ENCODE measurements at regions not wholly inside any gene's neighbourhood (a gene's known extent, or its start where the extent isn't known, plus 50 kb on each side); places are given as distances from the start of the nearest gene placed in this dataset.
A peak's percentile ranks its signal among the peaks of the same experiment; 100 is the strongest.

GRCh38 chr1:244230470-244230869 lies 179.4 kb downstream of the ZBTB18 start:
- Histone ChIP-seq H3K23ac (ENCODE audit: low read length in 2 of 2) (no peak overlapping the region), H3K9ac (ENCODE audit: low read length) (no peak overlapping the region), H3K36me3 (ENCODE audit: control insufficient read depth in 1 of 2, insufficient read depth in 2 of 2, low read depth in 1 of 2, low read length in 2 of 2) (no peaks in the 10 kb centered on the region), H3K14ac (ENCODE audit: low read length in 2 of 2) (no peak overlapping the region), H3K4ac (ENCODE audit: low read depth in 1 of 2, low read length in 2 of 2) (no peak overlapping the region), H3K27ac (ENCODE audit: low read length, poor library complexity, severe bottlenecking) (no peak overlapping the region), H3K4me3 (ENCODE audit: insufficient read depth in 1 of 2, low read depth in 1 of 2, low read length in 2 of 2) (no peak overlapping the region), H2AK5ac (ENCODE audit: low read length, severe bottlenecking) (no peak overlapping the region), H3K18ac (ENCODE audit: low read depth in 1 of 2, low read length in 2 of 2) (no peak overlapping the region), H3K9me3 (ENCODE audit: control insufficient read depth, low read length) (no peaks in the 10 kb centered on the region), H2BK120ac (ENCODE audit: low read depth, low read length) (no peak overlapping the region), H3K4me2 (ENCODE audit: low read length, poor library complexity, severe bottlenecking) (no peak overlapping the region), H4K8ac (ENCODE audit: low read length) (no peak overlapping the region), H2BK5ac (ENCODE audit: low read depth, low read length, poor library complexity, severe bottlenecking) (no peak overlapping the region), H3K79me1 (replicated peaks; ENCODE audit: low read length, poor library complexity, severe bottlenecking) (no peaks in the 10 kb centered on the region), H2BK15ac (ENCODE audit: low read depth, poor library complexity, severe bottlenecking) (no peak overlapping the region), H4K91ac (ENCODE audit: low read length) (no peak overlapping the region), H2BK12ac (ENCODE audit: low read length in 2 of 2) (no peak overlapping the region), H2AFZ (ENCODE audit: low read depth, low read length) (no peak overlapping the region), H3K4me1 (ENCODE audit: control insufficient read depth, insufficient read depth, low read depth, low read length) (peaks cover 6% of the 10 kb centered on the region), H3K27me3 (ENCODE audit: control insufficient read depth in 1 of 2, insufficient read depth in 1 of 2, low read length in 2 of 2) (peaks cover 0 to 72% of the 10 kb centered on the region in 2 experiments)
- WGBS = 88% methylated on average over 7 of the region's 9 CpGs
- no peak for DNase-seq

GRCh38 chr1:244231193-244231571 lies 180.1 kb downstream of the ZBTB18 start:
- Histone ChIP-seq H2BK120ac (ENCODE audit: low read depth, low read length) (no peak overlapping the region), H4K91ac (ENCODE audit: low read length) (no peak overlapping the region), H2AK5ac (ENCODE audit: low read length, severe bottlenecking) (no peak overlapping the region), H3K36me3 (ENCODE audit: control insufficient read depth in 1 of 2, insufficient read depth in 2 of 2, low read depth in 1 of 2, low read length in 2 of 2) (no peaks in the 10 kb centered on the region), H3K14ac (ENCODE audit: low read length in 2 of 2) (no peak overlapping the region), H3K9ac (ENCODE audit: low read length) (no peak overlapping the region), H3K23ac (ENCODE audit: low read length in 2 of 2) (no peak overlapping the region), H2AFZ (ENCODE audit: low read depth, low read length) (no peak overlapping the region), H3K4me1 (ENCODE audit: control insufficient read depth, insufficient read depth, low read depth, low read length) (peaks cover 6% of the 10 kb centered on the region), H3K4ac (ENCODE audit: low read depth in 1 of 2, low read length in 2 of 2) (no peak overlapping the region), H3K4me2 (ENCODE audit: low read length, poor library complexity, severe bottlenecking) (no peak overlapping the region), H2BK15ac (ENCODE audit: low read depth, poor library complexity, severe bottlenecking) (no peak overlapping the region), H2BK12ac (ENCODE audit: low read length in 2 of 2) (no peak overlapping the region), H3K4me3 (ENCODE audit: insufficient read depth in 1 of 2, low read depth in 1 of 2, low read length in 2 of 2) (peak overlapping the region in 1 of 2 experiments; percentile 68), H2BK5ac (ENCODE audit: low read depth, low read length, poor library complexity, severe bottlenecking) (no peak overlapping the region), H3K18ac (ENCODE audit: low read depth in 1 of 2, low read length in 2 of 2) (no peak overlapping the region), H3K79me1 (replicated peaks; ENCODE audit: low read length, poor library complexity, severe bottlenecking) (no peaks in the 10 kb centered on the region), H3K9me3 (ENCODE audit: control insufficient read depth, low read length) (no peaks in the 10 kb centered on the region), H3K27ac (ENCODE audit: low read length, poor library complexity, severe bottlenecking) (no peak overlapping the region), H3K27me3 (ENCODE audit: control insufficient read depth in 1 of 2, insufficient read depth in 1 of 2, low read length in 2 of 2) (peaks cover 0 to 72% of the 10 kb centered on the region in 2 experiments), H4K8ac (ENCODE audit: low read length) (no peak overlapping the region)
- 88% methylated on average over 8 of the region's 8 CpGs for WGBS
- no peak for DNase-seq

- DNase-seq = no peak
- Histone ChIP-seq H2BK120ac (ENCODE audit: low read depth, low read length) (no peak overlapping the region), H3K79me1 (replicated peaks; ENCODE audit: low read length, poor library complexity, severe bottlenecking) (no peaks in the 10 kb centered on the region), H2BK15ac (ENCODE audit: low read depth, poor library complexity, severe bottlenecking) (no peak overlapping the region), H2BK12ac (ENCODE audit: low read length in 2 of 2) (no peak overlapping the region), H2BK5ac (ENCODE audit: low read depth, low read length, poor library complexity, severe bottlenecking) (no peak overlapping the region), H3K9ac (ENCODE audit: low read length) (peak overlapping the region; percentile 34), H3K27me3 (ENCODE audit: control insufficient read depth in 1 of 2, insufficient read depth in 1 of 2, low read length in 2 of 2) (peaks cover 0 to 72% of the 10 kb centered on the region in 2 experiments), H3K4me2 (ENCODE audit: low read length, poor library complexity, severe bottlenecking) (no peak overlapping the region), H3K4ac (ENCODE audit: low read depth in 1 of 2, low read length in 2 of 2) (no peak overlapping the region), H4K91ac (ENCODE audit: low read length) (no peak overlapping the region), H2AFZ (ENCODE audit: low read depth, low read length) (no peak overlapping the region), H3K14ac (ENCODE audit: low read length in 2 of 2) (no peak overlapping the region), H2AK5ac (ENCODE audit: low read length, severe bottlenecking) (no peak overlapping the region), H3K23ac (ENCODE audit: low read length in 2 of 2) (no peak overlapping the region), H3K4me3 (ENCODE audit: insufficient read depth in 1 of 2, low read depth in 1 of 2, low read length in 2 of 2) (peak overlapping the region in 1 of 2 experiments; percentile 68), H3K9me3 (ENCODE audit: control insufficient read depth, low read length) (no peaks in the 10 kb centered on the region), H3K27ac (ENCODE audit: low read length, poor library complexity, severe bottlenecking) (no peak overlapping the region), H3K4me1 (ENCODE audit: control insufficient read depth, insufficient read depth, low read depth, low read length) (peaks cover 6% of the 10 kb centered on the region), H3K36me3 (ENCODE audit: control insufficient read depth in 1 of 2, insufficient read depth in 2 of 2, low read depth in 1 of 2, low read length in 2 of 2) (no peaks in the 10 kb centered on the region), H4K8ac (ENCODE audit: low read length) (no peak overlapping the region), H3K18ac (ENCODE audit: low read depth in 1 of 2, low read length in 2 of 2) (no peak overlapping the region)
- 83% methylated on average over 27 of the region's 27 CpGs for WGBS
These were observed 180.7 kb downstream of the ZBTB18 start for GRCh38 chr1:244231572-244232315.

GRCh38 chr1:244234009-244234643 lies 183.0 kb downstream of the ZBTB18 start:
- Histone ChIP-seq H2BK5ac (ENCODE audit: low read depth, low read length, poor library complexity, severe bottlenecking) (no peak overlapping the region), H2AK5ac (ENCODE audit: low read length, severe bottlenecking) (no peak overlapping the region), H3K4me1 (ENCODE audit: control insufficient read depth, insufficient read depth, low read depth, low read length) (peaks cover 6% of the 10 kb centered on the region), H2BK12ac (ENCODE audit: low read length in 2 of 2) (peak overlapping the region; percentile 9 to 43), H3K4me2 (ENCODE audit: low read length, poor library complexity, severe bottlenecking) (no peak overlapping the region), H3K14ac (ENCODE audit: low read length in 2 of 2) (no peak overlapping the region), H3K4me3 (ENCODE audit: insufficient read depth in 1 of 2, low read depth in 1 of 2, low read length in 2 of 2) (no peak overlapping the region), H4K91ac (ENCODE audit: low read length) (no peak overlapping the region), H3K4ac (ENCODE audit: low read depth in 1 of 2, low read length in 2 of 2) (peak overlapping the region in 1 of 2 experiments; percentile 26), H2AFZ (ENCODE audit: low read depth, low read length) (no peak overlapping the region), H3K18ac (ENCODE audit: low read depth in 1 of 2, low read length in 2 of 2) (no peak overlapping the region), H3K27me3 (ENCODE audit: control insufficient read depth in 1 of 2, insufficient read depth in 1 of 2, low read length in 2 of 2) (peaks cover 0 to 52% of the 10 kb centered on the region in 2 experiments), H4K8ac (ENCODE audit: low read length) (no peak overlapping the region), H3K79me1 (replicated peaks; ENCODE audit: low read length, poor library complexity, severe bottlenecking) (no peaks in the 10 kb centered on the region), H2BK120ac (ENCODE audit: low read depth, low read length) (no peak overlapping the region), H3K27ac (ENCODE audit: low read length, poor library complexity, severe bottlenecking) (no peak overlapping the region), H3K36me3 (ENCODE audit: control insufficient read depth in 1 of 2, insufficient read depth in 2 of 2, low read depth in 1 of 2, low read length in 2 of 2) (no peaks in the 10 kb centered on the region), H3K9me3 (ENCODE audit: control insufficient read depth, low read length) (no peaks in the 10 kb centered on the region), H3K9ac (ENCODE audit: low read length) (no peak overlapping the region), H2BK15ac (ENCODE audit: low read depth, poor library complexity, severe bottlenecking) (no peak overlapping the region), H3K23ac (ENCODE audit: low read length in 2 of 2) (no peak overlapping the region)
- WGBS = 82% methylated on average over 15 of the region's 15 CpGs
- DNase-seq = no peak

Data from mesenchymal stem cell (in vitro differentiated cells and primary cell).